DND-41 (cell line): ENCODE measurements at regions not wholly inside any gene's neighbourhood (a gene's known extent, or its start where the extent isn't known, plus 50 kb on each side); places are given as distances from the start of the nearest gene placed in this dataset.

Source experiments
- EZH2 ChIP-seq: IDR thresholded peaks from 3 replicates; pipeline ENCODE4 v1.6.1; 2012; ENCODE audit warnings: borderline replicate concordance, low read depth, mild to moderate bottlenecking, moderate library complexity, low read length, inconsistent platforms; ENCODE audit not compliant: severe bottlenecking
- TF ChIP-seq, protein P1 (sequence below): IDR thresholded peaks from 2 replicates; pipeline ENCODE4 v1.5.1; 2012; ENCODE audit warnings: borderline replicate concordance, low read length, moderate library complexity, mild to moderate bottlenecking; ENCODE audit not compliant: poor library complexity, severe bottlenecking; ENCODE audit errors: extremely low read depth

DNA sequence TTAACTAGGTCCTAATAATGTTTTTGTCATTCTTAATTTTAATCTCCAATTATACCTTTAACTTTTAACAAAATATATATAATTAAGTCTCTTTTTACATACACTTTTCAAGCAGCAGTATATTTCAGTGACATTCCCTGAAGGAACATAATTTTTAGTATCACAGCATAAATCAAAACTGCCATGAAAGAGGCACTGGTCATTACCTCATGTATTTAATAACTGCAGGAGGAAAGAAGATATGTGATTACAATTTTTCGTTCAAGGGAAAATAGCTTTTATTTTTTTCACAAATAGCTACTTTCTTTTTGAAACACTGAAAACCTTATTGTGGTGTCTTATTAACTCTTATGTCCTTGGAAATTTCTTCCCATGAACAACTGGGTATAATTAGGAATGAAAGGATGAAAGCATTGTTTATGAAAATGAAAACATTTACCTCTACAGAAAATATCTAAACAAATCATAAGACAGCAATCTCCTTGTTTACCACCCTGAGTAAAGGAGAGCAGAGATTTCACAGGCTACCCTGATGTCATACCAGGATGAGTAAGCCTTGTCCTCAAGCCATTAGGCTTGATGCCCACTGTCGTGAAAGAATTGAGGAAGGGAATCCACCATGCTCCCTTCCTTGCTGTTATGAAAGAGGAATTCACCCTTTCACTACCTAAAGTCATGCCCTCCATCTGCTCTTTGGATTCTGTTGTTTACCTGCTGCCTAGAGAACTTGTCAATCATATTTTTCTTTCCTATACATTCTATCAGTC lies 877.2 kb upstream of the PCDH20 start:
- TF ChIP-seq, protein P1, sequence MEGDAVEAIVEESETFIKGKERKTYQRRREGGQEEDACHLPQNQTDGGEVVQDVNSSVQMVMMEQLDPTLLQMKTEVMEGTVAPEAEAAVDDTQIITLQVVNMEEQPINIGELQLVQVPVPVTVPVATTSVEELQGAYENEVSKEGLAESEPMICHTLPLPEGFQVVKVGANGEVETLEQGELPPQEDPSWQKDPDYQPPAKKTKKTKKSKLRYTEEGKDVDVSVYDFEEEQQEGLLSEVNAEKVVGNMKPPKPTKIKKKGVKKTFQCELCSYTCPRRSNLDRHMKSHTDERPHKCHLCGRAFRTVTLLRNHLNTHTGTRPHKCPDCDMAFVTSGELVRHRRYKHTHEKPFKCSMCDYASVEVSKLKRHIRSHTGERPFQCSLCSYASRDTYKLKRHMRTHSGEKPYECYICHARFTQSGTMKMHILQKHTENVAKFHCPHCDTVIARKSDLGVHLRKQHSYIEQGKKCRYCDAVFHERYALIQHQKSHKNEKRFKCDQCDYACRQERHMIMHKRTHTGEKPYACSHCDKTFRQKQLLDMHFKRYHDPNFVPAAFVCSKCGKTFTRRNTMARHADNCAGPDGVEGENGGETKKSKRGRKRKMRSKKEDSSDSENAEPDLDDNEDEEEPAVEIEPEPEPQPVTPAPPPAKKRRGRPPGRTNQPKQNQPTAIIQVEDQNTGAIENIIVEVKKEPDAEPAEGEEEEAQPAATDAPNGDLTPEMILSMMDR = no peak
- TF ChIP-seq EZH2 = no peak
